OCI-LY7 (cell line): ENCODE measurements at regions not wholly inside any gene's neighbourhood (a gene's known extent, or its start where the extent isn't known, plus 50 kb on each side); places are given as distances from the start of the nearest gene placed in this dataset.

Source experiments
- BruUV-seq: library from RNA; stranded (reverse); fragments of 400-500 nt; replicated peaks from 2 replicates; lab custom pipeline; 2021; lab: Mats Ljungman, UMichigan
- CTCF ChIA-PET: fragments of 300-600 bp; sonication (Branson Sonifier 250); formaldehyde crosslinking; loops from one replicate; lab custom pipeline; 2022; ENCODE audit warnings: antibody characterized with exemption; ENCODE audit not compliant: unreplicated experiment; lab: Charles Lee
- POLR2A ChIA-PET: fragments of 300-600 bp; sonication (Branson Sonifier 250); formaldehyde crosslinking; loops from one replicate; lab custom pipeline; 2022; ENCODE audit warnings: antibody characterized with exemption; lab: Charles Lee
- DNase-seq: peaks from one replicate; pipeline ENCODE4 v3.0.0-alpha.2; 2015; ENCODE audit warnings: low spot score
- H2AFZ ChIP-seq: fragments of 200-600 bp; sonication (generic), shearing (Covaris generic); 2 replicates; pipeline ENCODE4 v1.6.1; 2014; ENCODE audit warnings: mild to moderate bottlenecking, antibody characterized with exemption, low read length, moderate library complexity
- H3K27ac ChIP-seq: fragments of 200-600 bp; sonication (generic); 2 replicates; pipeline ENCODE4 v1.5.1; 2014; ENCODE audit warnings: mixed run types, low read depth, mild to moderate bottlenecking, moderate library complexity, low read length, inconsistent platforms; ENCODE audit not compliant: poor library complexity, severe bottlenecking
- H3K36me3 ChIP-seq: fragments of 200-600 bp; sonication (generic); 2 replicates; pipeline ENCODE4 v1.6.1; 2014; ENCODE audit warnings: mild to moderate bottlenecking, antibody characterized with exemption, low read length, moderate library complexity, mixed read lengths; ENCODE audit not compliant: insufficient read depth
- H3K4me1 ChIP-seq: fragments of 200-600 bp; sonication (generic); 2 replicates; pipeline ENCODE4 v1.5.1; 2014; ENCODE audit warnings: mild to moderate bottlenecking, low read length; ENCODE audit not compliant: insufficient read depth, poor library complexity, severe bottlenecking
- H3K4me2 ChIP-seq: fragments of 200-600 bp; sonication (generic); 2 replicates; pipeline ENCODE4 v1.6.1; 2014; ENCODE audit warnings: mild to moderate bottlenecking, low read length
- H3K4me3 ChIP-seq: fragments of 200-600 bp; sonication (generic); 2 replicates; pipeline ENCODE4 v1.5.1; 2014; ENCODE audit warnings: mild to moderate bottlenecking, low read depth, low read length; ENCODE audit not compliant: poor library complexity, severe bottlenecking
- H3K79me2 ChIP-seq: fragments of 200-600 bp; sonication (generic); 2 replicates; pipeline ENCODE4 v1.6.1; 2016; ENCODE audit warnings: low read depth, mild to moderate bottlenecking, low read length, moderate library complexity, mixed read lengths; ENCODE audit not compliant: insufficient read depth
- H3K9me2 ChIP-seq: fragments of 200-600 bp; sonication (generic); 2 replicates; pipeline ENCODE4 v1.6.1; 2016; ENCODE audit warnings: mild to moderate bottlenecking, low read length, mixed read lengths; ENCODE audit not compliant: insufficient read depth
- H3K9me3 ChIP-seq: fragments of 200-600 bp; sonication (generic); 2 replicates; pipeline ENCODE4 v1.6.1; 2014; ENCODE audit warnings: mild to moderate bottlenecking, mixed run types, low read length, mixed read lengths
- H4K20me1 ChIP-seq: fragments of 200-600 bp; sonication (generic); 2 replicates; pipeline ENCODE4 v1.6.1; 2014; ENCODE audit warnings: mild to moderate bottlenecking, antibody characterized with exemption, low read length, moderate library complexity, mixed read lengths; ENCODE audit not compliant: insufficient read depth
- CTCF ChIP-seq: fragments of 200-600 bp; sonication (generic); conservative IDR thresholded peaks from 2 replicates; pipeline ENCODE4 v1.5.1; 2014; ENCODE audit warnings: mild to moderate bottlenecking, antibody characterized with exemption, low read length, moderate library complexity, mixed read lengths
- EZH2phosphoT487 ChIP-seq: fragments of 200-600 bp; sonication (generic); IDR thresholded peaks from 2 replicates; pipeline ENCODE4 v1.6.1; 2018; ENCODE audit warnings: low read depth, borderline replicate concordance, mild to moderate bottlenecking, mixed run types, antibody characterized with exemption, low read length, moderate library complexity, mixed read lengths
- intact Hi-C: fragments of 100-400 bp; cut with micrococcal nuclease; formaldehyde crosslinking; loops from one replicate; pipeline ENCODE4 v1.10.0; 2022; ENCODE audit not compliant: unreplicated experiment

GRCh38 chr9:107172979-107173347 is 110.1 kb upstream of the RAD23B start:
- no peak overlapping the region for H3K4me2 ChIP-seq
- H3K4me1 ChIP-seq = no peaks in the 10 kb centered on the region
- no peaks in the 10 kb centered on the region for H3K9me3 ChIP-seq
- ChIA-PET POLR2A (interaction anchor here (0.6 kb wide), 1 partner anchor 558 kb away, joined by 5 read pairs; no protein-coding TSS in a partner anchor), CTCF (no interaction called here)
- BruUV-seq = no TSS peak
- H4K20me1 ChIP-seq = no peaks in the 10 kb centered on the region
- no peak for DNase-seq
- H3K27ac ChIP-seq = no peak overlapping the region
- H3K4me3 ChIP-seq = no peak overlapping the region
- no peaks in the 10 kb centered on the region for H3K9me2 ChIP-seq
- no peaks in the 10 kb centered on the region for H3K79me2 ChIP-seq
- H3K36me3 ChIP-seq = no peaks in the 10 kb centered on the region
- intact Hi-C loops = no loop called here
- H2AFZ ChIP-seq = no peak overlapping the region
- TF ChIP-seq CTCF = no peak
- no peak for TF ChIP-seq EZH2phosphoT487

- POLR2A ChIA-PET = no interaction called here
- intact Hi-C loops = no loop called here
- DNase-seq = no peak
These were observed 109.5 kb upstream of the RAD23B start for GRCh38 chr9:107173422-107174180.

More at GRCh38 chr9:107173422-107174180, 109.5 kb upstream of the RAD23B start:
- Histone ChIP-seq H3K27ac (no peak overlapping the region), H3K4me3 (no peak overlapping the region), H3K9me2 (no peaks in the 10 kb centered on the region), H3K79me2 (no peaks in the 10 kb centered on the region), H3K9me3 (no peaks in the 10 kb centered on the region), H4K20me1 (no peaks in the 10 kb centered on the region), H3K4me2 (no peak overlapping the region), H3K4me1 (no peaks in the 10 kb centered on the region), H3K36me3 (no peaks in the 10 kb centered on the region), H2AFZ (no peak overlapping the region)
- CTCF ChIA-PET = no interaction called here
- TF ChIP-seq CTCF (no peak), EZH2phosphoT487 (no peak)
- no TSS peak for BruUV-seq
